LHCN-M2 (cell line): ENCODE measurements at regions not wholly inside any gene's neighbourhood (a gene's known extent, or its start where the extent isn't known, plus 50 kb on each side); places are given as distances from the start of the nearest gene placed in this dataset.

Experiments
- DNase-seq: peaks from one replicate; pipeline ENCODE4 v3.0.0-alpha.2; 2012; ENCODE audit warnings: low read depth

DNA sequence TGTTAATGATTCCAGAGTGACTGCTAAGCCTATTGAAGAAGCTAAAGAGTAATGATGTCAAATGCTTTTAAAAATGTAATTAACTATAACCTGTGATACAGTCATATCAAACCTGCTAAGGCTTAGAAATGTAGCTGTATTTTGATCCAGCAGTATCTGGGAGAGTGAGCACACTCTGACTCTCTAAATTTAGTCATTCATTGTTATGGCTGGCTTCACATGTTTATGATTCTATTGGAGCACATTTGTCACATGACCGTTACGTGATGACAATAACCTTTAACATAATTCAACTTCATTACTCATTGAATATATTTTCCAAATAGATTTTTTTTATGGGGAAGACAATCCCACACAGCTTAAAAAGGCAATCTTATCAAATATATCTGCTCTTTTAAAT lies 587.1 kb downstream of the LMO4 start:
- DNase-seq = no peak

DNA sequence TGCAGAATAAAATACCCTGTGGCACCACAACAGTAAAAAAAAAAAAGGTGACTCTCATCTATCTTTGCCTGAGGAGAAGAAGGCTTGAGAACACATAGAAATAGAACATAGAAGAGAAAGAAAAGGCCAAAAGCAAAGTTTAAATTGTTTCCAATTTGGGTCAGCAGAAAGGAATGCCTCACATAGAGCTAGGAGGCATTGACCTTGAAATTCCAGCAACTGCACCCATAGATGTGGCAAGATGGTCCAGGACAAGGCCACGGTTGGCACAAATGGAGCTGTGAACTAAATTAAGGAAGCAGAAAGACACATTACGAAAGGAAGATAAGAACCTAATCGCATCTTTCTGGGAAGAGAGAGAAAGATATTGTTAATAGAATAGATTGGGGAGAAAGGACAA lies 588.3 kb downstream of the LMO4 start:
- DNase-seq = no peak

DNA sequence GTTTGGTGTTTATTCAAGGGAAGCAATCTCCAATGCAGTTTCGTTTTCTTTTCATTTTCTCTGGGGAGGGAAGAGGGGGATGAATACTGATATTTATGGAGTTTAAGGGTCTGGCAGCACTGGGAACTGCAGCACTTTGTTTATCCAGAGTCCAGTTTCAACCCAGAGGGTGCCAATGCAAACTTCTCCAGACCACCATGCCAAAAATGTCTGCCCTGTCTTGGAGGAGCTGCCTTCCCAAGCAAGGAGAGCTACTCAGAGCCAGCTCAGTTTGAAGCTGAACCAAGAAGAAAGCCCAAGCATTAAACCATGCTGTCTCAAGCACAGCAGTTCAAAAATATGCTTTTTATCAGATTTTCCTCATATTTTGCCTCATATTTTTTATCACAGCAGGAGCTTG lies 589.7 kb downstream of the LMO4 start:
- DNase-seq = no peak

DNA sequence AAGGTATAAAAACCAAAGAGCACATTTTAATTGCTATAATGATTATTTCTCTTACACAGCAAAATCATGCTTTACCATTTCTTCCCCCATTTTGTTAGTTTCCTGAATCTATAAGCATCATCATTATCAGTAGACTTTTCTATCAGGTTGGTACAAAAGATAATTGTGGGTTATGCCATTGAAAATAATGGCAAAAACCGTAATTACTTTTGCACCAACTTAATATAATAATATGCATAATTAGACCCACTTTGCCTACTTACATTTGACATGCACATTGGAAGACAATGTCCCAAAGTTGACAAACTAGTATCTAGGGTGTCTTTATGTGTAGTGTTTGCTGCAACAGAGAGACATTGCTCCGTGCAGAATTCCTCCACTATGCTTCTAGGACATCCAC lies 594.2 kb downstream of the LMO4 start:
- no peak for DNase-seq

DNA sequence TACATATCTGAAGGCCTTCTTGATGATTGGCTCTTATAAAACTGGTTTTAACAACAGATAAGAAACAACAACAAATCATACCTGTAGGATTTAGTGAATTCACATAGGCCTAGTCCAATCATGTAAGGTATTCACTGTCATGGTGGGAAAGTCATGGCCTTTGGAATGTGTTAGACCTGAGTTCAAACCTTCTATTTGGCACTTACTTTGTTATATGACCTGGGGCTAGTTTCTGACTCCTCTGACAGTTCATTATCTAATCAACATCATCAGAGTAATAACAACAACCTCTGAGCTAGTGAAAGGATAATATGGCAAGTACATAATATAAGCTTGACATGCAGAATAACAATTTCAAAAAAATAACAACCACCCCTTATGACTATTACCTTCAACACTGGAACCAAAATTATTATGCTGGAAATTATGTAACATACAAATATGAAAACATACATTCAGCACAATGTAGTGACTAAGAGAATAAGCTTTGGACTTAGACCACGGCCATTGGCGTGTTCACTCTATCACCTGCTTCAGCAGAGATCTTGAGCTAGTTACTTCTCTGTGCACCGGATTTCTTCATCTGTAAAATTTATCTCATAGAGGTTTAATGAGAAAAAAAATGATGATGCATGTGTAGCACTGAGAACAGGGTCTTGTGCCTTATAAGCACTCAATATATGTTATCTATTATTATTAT lies 597.6 kb downstream of the LMO4 start:
- DNase-seq = no peak

DNA sequence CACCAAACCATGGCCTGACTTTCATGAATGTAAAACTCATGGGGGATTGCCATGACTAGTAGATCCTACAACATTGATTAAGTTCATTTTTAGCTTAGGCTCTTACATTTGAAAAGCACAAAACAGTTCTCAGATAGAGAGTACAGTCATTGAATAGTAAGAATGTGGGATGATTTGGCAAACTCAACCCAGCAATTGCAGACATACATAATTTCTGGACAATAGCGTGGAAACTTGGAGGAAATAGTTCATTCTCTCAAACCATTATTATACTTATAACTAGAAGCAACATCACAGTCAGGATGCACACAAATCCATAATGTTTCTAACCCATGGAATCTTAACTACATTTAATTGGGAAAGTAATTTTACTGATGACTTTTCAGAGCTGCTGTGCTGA lies 598.2 kb downstream of the LMO4 start:
- no peak for DNase-seq

DNA sequence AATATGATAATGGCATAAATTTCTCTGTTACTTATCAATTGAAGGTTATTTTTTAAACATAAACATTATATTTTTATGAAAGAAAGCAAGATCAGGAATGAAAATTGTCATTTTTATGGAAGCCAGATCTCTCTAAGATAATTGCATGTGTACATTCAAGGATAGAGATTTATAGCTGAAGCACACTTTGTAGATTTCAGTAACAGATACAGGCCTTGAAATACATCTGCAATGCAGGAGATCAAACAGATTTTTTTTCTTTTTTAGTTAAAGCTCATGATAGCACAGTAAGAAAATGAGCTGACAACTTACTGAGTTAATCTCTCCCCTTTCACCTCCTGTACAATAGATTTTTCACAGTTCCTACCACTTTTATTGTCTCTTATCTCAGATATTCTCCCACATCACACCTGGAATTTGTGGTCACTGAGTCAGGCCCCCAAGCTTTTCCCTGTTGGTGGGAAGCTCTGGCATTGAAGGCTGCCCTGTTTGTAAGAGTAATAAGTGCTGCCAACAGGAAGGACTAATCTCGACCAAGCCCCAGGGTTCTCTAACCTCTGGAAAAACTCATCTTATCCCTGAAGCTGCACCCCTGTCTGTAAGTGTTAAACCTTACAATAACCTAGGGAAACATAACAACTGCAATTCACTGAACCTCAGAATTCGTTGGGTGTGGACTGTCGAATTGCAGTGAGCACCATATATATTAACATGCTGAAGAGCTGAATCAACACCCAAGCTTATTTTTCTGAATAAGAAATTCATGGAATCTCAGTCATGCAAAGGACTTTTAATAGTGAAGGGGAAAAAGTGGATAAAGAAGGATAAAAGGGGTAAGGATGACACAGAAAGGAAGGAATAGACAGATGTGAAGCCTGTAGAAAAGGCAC lies 599.0 kb downstream of the LMO4 start:
- DNase-seq = no peak

DNA sequence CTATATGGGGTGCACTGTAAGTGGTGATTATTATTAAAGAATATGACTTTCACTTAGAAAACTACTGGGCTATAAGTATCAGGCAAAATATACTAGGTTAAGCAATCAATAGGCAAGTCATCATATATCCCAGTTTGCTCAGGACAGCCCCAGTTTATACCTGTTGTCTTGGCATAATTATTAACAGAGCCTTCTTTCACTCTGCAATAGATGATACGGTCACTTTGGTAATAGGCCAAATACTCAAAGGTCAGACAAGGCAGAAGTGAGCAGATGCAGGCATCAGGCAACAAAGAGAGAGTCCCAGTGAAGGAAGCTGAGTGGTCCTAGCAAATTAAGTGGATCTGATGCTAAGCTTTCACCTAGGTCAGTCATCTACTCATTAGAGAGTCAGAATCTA lies 599.9 kb downstream of the LMO4 start:
- no peak for DNase-seq

DNA sequence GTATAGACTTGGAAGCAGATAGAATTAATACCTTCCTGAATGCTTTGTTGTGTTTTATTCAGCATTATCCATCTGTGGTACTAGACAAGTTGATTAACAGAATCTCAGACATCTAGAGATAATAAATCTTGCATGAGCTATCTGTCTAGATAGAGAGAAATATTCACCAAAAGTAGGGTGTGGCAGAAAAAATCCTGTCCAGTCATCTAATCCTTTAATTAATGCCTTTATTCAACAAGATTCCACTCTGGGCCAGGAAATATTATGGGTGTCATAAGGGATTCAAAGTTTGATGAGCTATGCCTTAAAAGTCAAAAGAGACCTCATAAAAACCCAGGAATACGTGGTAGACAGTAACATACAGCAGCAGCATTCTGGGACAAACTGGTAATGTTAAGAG lies 601.2 kb downstream of the LMO4 start:
- no peak for DNase-seq

DNA sequence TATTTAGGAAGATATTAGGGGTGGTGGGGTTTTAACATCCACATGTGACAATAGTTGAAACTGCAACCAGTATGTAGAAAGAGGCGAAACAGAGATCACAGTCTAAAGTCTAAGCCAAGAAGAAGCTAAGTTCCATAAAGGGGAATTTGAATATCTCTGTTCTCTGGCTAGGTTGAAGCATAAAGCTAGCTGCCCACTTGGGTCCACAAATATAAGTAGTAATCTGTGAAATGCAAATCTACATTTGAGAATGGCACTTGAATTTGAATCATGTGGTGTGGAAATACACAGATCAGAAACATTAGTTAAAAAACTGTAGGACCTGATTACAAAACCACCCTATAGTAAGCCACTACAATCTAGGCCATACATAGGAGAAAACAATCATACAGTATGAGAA lies 602.1 kb downstream of the LMO4 start:
- no peak for DNase-seq

DNA sequence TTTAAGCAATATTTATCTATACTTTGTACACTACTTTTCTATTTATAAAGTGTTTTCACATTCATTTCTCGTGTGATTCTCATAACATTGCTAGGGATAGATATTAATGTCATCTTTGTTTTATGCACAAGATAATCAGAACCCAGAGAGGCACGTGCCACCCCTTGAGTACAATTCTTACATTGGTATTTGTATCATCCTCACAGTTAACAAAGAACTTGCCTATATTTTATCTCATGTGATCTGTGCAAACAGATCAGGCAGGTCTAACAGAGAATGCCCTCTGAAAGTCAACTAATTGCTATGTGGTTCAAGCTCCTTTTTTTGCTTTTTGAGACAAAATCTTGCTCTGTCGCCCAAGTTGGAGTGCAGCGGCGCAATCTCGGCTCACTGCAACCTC lies 604.5 kb downstream of the LMO4 start:
- no peak for DNase-seq

DNA sequence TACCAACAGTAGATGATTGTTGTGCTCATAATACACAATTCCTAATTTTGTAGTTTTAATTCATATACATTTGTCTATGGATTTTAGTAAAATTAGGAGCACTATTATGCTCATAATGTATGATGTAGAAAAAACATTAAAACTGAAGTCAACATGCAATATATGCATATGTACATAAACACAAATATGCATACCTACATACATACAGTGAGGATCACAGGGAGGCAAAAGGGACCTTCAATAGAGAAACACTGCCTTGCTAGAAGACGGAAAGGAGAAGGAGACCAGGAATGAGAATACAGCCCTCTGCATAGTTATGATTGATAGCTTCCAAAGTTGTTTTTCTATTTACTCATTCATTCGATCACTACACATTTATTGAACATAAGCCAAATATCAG lies 606.5 kb downstream of the LMO4 start:
- no peak for DNase-seq

DNA sequence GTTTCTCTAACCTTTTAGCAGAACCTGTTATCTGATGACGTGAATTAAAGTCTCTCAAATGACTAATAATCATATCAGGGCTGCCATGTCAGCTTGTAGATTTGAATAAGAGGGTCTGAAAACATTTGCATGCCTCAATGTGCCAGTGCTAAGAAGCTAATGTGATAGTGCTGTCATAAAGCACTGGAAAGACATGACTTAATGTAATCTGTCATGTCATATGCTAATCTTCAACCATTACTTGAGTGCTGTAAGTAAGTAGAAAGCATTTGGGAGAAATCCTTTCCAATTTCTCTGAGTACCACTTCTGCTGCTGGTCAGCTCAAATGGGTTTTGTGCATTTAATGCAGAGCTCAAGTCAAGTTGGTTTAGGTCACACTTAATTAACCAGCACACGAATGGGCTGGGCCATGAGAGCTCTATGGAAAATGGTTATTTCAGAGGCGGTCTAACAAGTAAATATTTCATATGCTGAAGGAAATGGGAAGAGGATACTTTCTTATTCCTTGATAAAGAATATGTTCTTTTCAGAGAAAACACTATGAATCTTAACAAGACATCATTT lies 609.2 kb downstream of the LMO4 start:
- no peak for DNase-seq

DNA sequence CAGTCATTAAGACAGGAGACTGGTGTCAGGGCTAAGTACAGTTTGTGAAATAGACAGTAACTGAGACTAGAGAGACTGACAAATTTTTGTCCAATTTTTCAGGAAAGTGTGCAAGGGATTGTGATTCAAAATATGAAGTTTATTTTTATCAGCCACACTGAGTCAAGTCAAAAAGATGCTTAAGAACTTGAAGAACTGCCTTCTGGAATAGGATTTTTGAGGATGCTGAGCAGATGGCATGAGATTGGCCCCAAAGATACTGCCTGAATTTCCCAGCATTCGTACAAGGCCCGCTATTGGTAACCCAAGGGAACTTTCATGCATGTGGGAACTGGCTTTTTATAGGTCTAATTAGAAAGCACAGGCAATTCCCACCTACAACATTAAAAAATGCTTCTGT lies 610.0 kb downstream of the LMO4 start:
- DNase-seq = no peak

DNA sequence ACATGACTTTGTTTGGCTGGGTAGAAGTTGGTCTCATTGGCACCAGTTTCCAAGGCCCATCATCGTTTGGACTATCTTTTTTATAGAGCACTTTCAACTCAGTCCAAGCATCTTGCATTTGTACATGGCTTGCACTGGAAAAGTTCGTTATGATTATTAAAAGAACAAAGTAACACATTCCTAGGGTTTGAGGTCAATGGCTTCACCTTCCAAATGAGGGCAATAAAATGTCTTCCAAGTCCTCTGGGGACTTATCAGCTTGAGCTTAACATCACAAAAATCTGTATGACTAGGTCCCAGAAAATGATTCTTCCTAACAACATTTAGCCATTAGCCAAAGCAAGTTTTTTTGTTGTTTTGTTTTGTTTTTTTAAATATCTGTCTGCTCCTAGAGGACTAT lies 610.8 kb downstream of the LMO4 start:
- no peak for DNase-seq

DNA sequence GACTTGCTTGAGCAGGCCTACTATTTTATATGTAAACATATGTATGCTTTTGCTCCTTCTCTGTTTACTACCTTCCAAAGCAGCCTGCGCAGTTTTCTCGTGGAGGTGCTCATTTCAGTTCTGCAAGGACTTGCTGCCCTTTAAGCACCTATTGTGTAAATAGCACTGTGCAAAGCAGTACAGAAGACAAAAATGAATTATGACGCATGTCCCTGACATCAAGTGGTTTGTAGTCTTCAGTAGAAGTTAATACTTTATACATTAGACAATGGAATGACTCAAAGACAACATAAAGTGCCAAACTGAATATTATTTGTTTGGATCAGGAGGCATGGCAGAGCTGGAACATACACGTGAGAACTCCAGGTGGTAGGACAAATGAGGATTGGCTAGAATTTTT lies 611.7 kb downstream of the LMO4 start:
- DNase-seq = no peak

DNA sequence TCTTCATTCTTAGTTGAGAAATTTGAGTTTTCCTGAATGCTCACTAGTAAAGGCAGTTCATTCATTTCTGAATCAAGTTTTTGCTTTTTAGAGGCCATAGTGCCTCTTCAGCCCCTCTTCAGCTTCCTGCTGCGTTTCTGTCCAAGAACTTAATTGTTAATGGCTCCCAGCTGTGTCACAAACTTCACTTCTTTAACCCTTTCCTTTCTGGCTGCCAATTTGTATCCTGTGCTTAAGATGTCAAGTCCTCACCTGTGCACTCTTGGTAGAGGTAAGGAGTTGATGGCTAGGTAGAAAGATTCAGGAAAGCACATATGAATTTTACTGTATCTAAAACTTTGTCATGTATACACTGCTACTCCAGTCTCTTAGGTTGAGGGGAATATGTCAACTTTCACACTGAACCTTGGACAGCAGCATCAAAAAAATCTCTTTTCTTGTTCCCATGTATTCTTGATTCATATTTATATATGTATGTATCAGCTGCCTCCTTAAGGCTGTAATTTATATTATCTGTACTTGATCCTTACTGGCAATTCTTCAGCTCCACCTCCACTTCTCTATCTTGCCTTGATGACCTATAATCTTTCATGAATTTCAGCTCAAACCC lies 612.8 kb downstream of the LMO4 start:
- DNase-seq = no peak

DNA sequence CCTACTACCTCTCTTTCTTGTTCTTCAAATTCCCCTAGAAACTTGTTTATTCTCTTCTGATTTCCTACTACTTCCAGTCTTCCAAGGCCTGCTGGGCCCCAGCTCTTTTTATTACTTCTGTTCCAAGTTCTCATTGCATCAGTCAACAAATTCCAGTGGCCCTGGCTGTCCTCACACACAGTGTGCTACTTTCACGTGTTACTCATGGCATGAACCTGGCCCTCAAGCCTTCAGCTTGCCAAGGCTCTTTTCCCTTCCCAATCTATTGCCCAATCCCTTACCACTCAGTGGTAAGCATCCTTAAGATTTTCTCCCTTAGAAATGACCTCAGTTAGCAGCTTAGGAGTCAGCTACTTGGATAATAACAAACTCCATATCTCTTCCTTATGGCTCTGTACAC lies 613.5 kb downstream of the LMO4 start:
- DNase-seq = no peak

DNA sequence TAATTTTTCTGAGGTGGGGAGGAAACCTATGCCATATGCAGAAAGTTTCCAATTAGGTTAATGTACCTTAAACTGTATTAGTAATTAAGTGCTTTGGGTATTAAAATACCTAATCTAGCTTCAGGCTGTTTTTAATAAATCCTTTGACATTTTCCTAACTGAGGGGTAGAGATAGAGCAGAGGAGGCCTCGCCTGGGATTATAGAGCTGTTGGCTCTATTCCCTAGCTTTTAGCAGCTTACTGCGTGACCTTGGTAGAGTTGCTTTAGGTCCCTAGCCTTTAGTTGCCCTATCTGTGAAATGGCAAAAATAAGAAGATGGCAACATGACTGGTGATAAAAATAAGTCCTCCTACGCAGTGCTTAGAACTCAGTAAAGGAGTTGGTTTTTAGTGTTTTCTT lies 621.0 kb downstream of the LMO4 start:
- no peak for DNase-seq

DNA sequence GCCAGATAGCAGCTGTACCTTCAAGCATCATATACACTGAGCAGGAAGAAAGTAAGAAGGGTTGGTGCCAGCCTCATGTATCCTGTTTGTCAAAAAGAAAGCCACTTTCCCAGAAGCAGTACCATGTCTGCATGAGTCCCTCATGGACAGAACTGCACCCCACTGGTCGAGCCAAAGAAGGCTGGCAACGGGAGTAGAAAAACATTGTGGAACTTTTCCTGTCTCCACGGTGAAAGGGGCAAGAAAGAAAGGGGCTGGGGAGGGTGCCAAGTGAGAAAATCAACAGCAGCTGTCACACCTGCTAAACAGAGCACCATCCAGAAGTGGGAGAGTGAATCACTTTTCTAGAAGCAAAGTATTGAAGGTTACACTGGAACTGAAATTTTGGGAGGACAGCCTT lies 621.7 kb downstream of the LMO4 start:
- DNase-seq = peak; percentile 4

DNA sequence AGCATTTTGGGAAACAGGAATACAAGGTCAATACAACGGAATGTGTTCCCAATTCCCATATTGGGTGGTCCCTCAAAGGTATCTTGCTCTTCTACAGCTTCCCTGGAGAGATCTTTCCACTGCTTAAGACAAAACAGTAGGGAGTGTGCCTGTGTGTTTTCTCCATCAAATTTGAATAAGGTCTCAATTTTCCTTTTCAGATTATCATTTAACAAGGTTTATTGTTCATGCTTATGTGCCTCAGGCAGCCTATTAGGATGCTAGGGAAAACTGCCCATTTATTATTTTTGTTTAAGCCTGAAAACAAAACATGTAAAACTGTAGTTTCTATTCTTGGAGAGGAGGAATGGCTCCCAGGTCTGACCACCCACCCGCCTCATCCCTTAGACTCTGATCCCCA lies 622.7 kb downstream of the LMO4 start:
- DNase-seq = no peak

DNA sequence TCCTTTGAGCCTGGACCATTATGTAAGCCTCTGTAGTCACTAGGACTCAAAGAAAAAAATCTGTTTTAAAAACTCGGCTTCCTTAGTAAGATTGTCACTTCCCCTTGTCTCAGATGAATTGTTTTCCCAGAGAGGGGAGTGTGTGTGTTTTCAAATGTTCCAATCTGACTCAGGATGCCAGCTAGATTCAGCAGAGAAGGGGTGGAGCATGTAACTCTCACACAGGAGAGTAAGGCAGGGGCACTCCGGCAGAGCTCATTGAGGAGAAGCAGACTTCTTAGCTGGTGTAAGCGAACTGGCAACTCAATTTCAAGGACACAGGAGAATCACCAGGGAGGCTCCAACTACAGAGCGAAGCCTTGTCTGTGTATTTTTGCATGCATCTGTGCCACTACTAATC lies 623.2 kb downstream of the LMO4 start:
- peak; percentile 5 for DNase-seq

DNA sequence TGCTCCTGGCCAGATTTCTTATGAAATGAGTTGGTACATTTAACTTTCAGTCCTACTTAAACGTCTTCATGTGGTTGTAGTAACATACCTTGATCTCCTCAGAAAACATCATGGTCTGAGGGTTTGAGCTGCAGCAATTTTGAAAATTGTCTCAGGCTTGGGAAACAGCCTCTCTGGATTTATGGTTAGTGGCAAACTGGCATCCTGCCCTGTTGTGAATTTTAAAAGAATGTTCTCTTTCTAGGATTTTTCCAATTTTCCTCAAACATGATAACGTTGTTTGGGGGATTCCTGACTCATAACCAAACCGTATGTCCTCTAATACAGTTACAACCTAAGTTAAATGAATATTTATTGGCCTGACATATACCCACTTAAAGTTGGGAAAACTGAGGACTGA lies 624.4 kb downstream of the LMO4 start:
- DNase-seq = no peak
